Inferior parietal cortex (tissue), 1 donor: ENCODE measurements at regions not wholly inside any gene's neighbourhood (a gene's known extent, or its start where the extent isn't known, plus 50 kb on each side); places are given as distances from the start of the nearest gene placed in this dataset.
"Not testable (repeated sequence)": the region's sequence is repeated elsewhere in the genome, so short reads cannot be mapped to it uniquely, and the experiment has no call there.

Experiments
- DNase-seq: peaks from one replicate; pipeline ENCODE4 v3.0.0-alpha.2; 2016; ENCODE audit errors: extremely low spot score

DNA sequence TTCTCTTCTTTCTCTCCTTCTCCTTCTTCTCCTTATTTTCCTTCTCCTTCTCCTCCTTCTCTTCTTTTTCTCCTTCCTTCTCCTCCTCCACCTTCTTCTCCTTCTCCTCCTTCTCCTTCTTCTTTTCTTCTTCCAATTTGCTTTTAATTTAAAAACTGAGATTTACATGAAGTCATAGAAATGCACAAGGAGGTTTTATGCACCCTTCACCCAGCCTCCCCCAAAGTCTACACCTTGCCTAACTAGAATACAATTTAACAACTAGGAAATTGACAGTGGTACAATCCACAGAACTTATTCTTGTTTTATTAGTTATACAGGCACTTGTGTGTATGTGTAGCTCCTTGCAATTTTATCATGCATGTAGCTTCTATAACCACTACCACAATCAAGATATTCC is 826.7 kb downstream of the KCNJ2 start:
- DNase-seq = no peak

DNA sequence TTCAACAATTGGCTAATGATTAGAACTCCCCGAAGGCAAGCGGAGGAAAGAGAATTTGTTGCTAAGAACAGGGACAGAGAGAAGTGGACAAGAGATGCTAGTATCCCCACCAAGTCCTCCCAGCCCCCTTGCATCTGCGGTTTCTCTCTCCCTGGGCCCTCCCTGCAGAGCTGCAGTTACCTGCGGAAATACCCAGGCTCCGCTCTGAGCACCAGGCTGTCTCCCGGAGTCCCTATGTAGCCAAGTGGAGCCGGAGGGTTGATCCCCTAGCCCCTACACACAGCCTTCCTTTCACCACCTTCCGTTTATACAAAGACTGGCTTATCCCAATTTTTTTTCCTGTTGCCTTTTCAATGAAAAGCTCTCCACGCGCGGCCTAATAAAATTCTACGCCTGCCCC is 834.4 kb downstream of the KCNJ2 start:
- no peak for DNase-seq

DNA sequence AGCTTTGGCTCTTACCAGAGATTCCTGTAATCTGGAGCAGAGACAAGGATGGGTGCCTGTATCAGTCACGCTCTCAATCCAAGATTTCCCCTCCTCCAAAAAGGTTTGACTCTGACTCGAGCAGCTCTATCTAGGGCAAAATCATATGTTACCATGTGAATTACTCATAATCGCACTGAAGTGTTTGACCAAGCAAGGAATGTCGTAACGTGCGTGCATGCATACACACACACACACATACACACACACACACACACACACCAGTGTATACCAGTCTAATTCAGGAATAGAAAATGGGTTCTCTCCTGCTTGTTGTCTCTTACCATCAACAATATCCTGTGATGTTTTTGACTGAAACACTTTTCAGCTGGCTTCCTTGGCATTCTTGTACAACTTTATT is 835.1 kb downstream of the KCNJ2 start:
- no peak for DNase-seq

DNA sequence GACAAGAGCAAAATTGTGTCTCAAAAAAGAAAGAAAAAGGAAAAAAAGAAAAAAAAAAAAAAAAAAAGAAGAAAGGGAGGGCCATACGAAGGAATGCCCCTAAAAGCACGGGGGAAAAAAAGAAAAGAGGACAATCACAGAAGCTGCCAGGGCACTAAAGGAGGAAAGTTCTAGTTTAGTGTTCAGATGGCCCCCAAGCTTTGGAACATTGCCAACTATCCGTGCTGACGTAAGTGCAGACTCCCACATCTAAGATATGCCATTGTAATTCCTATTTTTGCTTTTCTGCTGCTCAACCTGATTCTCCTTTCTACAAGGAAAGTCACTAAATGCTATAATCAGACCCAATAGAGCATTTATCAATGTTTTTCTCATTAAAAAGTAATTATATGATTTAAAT is 842.1 kb downstream of the KCNJ2 start:
- DNase-seq = no peak

DNA sequence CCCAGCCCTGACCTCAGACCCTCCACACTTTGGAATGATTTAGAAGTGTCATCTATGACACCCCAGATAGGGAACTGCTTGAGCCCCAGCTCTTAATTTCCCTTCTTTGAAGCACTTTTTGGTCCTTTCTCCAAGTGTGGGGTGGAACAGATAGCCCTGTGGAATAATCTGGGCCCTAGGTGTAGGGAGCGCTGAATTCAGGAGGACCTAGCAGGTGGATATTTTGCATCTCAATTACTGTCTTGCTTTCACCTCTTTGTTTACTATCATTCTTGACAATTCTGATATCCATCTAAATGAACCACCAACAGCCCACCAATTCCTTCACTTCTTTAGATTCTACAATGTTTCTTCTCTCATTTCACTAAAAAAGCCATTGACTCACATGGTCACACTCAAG is 850.4 kb downstream of the KCNJ2 start:
- no peak for DNase-seq

DNA sequence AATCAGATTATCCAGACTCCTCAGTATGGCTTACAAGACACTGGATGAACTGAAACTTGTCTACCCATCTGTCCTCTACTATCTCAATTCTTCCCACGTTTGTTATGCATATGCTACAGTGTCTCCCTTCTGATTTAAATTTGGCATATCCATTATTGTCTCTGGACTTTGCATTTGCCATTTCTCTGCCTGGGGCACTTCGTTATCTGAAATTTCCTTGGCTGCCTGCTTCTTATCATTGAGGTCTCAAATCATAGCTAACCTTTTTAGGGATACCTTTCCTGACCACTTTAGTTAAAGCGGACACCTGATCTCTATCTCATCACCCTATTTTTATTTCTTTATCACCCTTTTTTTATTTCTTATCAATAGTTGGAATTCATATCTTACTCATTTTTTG is 853.4 kb downstream of the KCNJ2 start:
- no peak for DNase-seq

DNA sequence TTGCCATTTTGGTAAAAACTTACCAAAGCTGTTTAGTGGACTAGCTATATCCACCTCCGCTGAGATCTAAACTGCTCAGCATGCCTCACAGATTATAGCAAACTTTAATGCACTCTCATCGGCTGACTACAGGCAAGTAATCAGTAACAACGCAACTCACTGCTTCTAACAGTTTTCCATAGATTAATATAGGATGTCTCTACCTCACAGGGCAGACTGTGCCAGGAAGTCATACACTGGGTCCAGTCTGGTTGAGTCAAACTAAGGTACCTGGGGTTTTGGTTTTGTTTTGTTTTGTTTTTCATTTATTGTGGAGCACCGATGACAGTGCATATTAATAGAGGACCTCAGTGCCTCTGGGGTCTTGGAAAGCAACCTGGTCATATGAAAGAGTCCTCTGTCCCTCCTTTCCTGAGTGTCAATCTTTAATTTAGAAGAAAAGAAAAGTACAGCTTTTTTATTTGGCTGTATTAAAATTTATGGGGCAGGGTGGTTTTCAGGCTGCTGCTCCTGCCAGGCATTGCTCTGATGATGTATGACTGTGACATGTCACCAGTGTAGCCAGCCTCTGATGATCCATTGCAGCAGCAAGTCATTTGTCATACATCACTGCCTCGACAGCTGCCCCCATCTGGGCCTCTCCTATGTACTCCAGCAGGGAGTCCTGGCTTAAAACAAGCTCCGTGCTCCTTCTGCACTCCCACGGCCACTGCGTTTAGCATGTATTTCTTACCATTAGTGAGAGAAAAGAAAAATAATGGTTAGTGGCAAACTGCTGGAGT is 854.1 kb downstream of the KCNJ2 start:
- DNase-seq = no peak

DNA sequence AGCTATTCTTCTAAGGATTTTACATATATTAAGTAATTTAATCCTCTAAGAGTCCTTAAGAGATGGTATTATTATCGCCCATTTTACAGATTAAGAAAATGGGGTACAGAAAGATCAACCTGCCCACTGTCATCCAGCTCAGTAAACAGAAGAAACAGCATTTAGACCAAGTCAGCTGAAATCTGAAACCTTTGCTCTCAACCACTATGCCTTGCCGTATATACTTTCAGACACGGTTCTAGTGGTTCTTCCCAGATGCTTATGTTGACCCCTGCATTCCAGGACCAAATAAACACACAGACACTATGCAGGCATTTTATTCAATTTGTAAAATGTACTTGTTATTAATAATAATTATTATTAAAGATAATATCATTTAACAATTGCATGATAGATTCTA is 854.8 kb downstream of the KCNJ2 start:
- no peak for DNase-seq

DNA sequence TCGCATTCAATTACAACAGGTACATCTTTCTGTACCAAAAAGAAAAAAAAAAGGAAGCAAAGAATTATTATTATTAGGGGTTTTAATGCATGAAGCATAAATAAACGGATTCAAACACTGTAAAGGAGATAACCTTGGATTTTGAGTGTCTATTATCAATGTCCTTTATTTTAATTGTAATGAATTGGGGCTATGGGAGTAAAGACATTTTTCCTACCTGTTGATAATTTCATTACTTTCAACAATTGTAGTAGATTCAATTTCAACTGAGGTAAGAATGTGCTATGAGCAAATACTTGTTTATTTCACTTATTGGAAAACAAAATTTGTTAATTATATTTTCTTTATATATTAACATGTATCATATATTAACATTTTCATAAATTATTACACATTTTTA is 855.6 kb downstream of the KCNJ2 start:
- DNase-seq = no peak

DNA sequence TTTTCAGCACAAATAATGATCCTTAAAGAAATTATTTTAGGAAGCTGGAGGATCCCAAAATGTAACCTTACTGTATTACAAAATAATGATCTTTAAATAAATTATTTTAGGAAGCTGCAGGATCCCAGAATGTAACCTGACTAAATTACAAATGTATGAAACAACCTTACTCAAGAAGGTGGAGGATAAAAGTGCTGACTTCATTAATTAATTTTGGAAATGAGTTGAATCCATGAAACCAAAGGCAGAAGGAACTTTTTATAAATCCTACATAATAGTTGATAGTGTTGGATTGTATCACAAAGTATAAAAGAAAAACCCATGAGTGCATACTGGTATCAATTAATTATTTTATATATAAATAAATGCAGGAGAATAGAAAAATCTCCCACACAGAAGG is 859.9 kb downstream of the KCNJ2 start:
- no peak for DNase-seq

DNA sequence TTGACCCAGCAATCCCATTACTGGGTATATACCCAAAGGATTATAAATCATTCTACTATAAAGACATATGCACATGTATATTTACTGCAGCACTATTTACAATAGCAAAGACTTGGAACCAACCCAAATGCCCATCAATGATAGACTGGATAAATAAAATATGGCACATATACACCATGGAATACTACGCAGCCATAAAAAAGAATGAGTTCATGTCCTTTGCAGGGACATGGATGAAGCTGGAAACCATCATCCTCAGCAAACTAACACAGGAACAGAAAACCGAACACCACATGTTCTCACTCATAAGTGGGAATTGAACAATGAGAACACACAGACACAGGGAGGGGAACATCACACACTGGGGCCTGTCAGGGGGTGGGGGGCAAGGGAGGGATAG is 862.0 kb downstream of the KCNJ2 start:
- not testable (repeated sequence) for DNase-seq

DNA sequence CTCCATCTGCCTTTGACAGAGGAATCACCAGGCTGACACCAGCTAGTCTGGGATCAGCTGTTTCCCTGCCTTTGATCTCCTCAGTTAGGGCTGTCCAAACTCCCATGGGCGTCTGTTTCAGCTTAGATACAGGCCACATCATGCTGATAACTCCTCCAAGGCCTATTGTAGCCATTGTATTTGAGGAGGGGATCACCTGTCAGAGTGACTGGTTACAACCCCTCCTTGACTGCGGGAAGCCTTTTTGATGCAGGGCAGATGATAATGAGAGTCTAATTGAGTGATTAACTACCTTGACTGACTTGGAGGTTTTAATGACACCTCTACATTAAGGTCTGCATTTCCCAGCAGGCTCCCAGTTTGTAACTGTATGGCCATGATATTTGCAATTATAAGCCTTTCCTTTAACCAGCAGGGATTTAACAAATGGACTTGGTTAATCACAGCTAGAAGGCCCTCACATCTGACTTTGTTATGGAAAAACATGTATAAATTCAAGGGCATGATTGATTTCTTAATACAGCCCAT is 863.5 kb downstream of the KCNJ2 start:
- DNase-seq = no peak

DNA sequence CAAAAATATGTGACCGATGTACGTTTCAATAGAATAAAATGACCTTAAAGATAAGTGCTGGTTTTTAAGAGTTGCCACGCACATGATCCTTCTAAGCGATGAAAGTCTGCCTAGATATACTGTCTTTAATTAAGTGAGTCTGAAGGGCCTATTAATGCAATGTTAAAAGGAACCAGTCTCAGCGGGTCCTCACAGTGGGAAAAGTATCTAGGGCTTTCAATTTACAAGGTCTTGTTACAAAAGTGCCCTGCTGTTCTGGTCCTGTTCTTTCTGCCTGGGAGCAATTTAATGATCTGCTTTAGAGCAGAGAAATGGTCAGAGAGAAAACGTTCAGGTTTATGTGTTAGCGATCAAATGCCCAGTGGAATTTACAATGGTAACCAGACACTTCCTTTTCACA is 864.0 kb downstream of the KCNJ2 start:
- no peak for DNase-seq

DNA sequence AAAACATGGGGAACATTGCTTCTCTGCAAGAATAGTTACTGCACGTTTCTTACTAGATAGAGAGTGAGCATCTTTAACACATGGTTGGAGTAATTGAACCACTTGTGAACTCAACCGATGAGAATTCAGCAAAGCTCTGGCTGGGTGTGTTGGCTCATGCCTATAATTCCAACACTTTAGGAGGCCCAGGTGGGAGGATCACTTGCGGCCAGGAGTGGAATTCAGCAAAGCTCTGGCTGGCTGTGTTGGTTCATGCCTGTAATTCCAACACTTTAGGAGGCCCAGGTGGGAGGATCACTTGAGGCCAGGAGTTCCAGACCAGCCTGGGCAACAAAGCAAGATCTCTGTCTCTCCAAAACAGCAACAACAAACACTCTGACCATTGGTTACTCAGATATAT is 865.9 kb downstream of the KCNJ2 start:
- no peak for DNase-seq

DNA sequence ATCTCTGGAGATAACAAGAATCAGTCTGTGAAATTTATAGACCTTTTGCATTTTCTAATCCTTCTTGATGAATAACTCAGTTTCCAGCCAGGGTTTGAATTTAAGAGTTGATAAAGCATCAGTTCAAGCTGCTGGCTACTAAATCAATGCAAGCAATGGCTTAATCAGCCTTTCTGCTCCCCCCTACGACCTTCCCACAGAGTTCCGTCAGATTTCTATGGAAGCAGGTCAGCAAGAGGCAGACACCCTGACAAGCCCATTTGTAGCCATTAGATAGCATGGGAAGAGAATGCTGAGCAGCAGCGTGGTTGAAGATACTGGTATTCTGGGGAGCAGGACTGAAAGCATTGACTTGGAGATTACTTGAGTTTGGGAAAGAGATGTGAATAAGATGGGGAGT is 868.1 kb downstream of the KCNJ2 start:
- no peak for DNase-seq

DNA sequence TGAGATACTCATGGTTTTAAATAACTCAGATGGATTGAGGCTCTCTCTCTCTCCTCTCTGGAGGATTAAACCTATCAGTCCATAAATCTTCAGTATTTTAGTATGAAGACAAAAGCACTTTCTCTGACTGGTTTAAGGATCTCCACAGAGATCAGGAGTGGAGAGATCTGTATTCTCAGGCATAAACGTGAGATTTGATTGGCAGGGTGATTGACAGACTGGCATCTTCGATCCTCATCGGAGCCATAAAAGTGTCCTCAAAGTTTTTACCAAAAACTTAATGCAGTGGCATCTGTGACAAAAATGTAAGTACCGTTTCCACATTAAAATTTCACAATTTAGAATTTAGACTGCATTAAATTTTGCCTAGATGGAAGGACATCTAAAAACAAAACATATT is 870.1 kb downstream of the KCNJ2 start:
- DNase-seq = no peak

DNA sequence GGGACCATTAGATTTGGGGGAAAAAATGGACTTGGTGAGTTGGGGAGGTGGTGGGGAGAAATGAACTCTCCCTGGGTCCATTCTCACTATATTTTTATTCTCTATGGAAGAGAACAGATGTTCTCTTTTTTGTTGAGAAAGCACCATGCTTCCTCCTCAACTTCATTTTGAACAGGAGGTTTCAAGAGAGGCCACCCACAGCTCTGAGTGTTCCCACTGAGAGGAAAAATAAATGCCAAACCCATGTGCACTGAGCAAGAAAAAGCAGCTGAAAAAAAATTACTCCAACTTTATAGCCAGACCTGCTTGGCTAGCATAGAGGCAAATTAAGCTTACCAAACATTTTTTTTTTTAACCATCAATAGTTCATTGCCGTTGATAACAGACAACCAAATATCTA is 883.6 kb downstream of the KCNJ2 start:
- peak; percentile 29 for DNase-seq

DNA sequence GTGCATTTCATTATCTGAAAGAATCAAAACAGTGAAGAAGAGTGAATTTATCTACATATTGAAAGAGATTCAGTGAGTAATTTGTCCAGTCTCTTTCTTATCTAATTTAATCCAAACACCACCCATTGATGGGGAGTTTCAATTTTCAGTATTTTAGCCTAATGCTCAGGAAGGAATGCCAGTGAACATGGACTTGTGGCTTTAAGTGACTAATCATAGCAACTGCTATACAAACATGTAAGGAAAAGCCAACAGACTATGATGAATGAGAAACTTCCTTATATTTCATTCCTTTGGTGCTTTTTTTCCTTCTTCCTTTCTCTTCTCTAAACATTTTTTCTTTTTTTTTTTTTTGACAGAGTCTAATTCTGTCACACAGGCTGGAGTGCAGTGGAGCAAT is 885.8 kb downstream of the KCNJ2 start:
- no peak for DNase-seq

DNA sequence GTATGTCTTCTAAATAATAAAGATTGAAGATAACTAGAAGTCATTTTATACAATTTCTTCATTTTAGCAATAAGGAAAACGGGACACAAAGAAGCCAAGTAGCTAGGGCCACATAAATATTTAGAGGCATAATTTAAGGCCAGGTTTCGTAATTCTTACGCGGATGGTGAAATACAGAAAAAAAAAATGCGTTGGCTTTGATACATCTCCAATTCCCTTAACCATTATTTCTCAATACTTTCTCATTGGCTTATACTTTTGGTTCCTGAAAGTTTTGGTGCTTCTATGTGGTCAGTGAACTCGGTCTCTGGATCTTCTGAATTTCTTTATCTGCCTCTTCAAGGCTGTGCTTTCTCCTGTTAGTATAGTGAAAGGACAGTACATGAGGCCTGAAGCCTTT is 888.1 kb downstream of the KCNJ2 start:
- no peak for DNase-seq

DNA sequence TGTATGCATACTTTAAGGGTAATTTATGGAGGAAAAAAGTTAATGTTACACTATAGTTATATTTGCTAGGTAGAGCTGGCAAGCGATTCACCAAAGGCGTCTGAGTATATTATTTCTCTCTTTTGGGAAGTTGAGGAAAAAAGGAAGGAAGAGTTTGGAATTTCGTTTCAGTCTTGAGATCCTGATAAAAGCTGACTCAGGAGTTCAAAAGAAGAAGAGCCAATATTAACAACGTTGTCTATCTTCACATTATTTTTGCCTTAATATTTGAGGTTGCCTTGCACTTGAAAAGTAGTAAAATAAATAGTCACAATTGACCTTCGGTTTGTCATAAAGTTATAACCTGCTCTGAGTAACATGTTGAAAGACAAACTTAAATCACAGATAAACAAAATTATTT is 888.6 kb downstream of the KCNJ2 start:
- DNase-seq = no peak

DNA sequence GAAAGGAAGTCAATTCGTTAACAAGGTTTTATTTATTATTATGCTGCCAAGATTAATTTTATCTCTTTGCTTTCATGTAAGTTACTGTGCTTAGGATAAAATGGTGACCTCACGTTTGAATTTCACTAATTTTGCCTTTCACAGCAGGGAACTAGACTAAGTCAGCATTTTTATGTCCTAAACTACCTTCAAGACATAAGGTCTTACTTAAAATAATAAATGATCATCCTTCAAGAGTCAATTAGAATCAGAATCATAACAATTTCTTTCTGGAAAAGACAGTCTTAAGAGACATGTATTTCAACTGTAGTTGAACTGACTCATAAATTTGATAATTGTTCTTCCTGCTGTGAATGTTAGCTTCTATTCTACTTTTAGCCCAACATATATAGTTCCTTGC is 893.8 kb downstream of the KCNJ2 start:
- no peak for DNase-seq

DNA sequence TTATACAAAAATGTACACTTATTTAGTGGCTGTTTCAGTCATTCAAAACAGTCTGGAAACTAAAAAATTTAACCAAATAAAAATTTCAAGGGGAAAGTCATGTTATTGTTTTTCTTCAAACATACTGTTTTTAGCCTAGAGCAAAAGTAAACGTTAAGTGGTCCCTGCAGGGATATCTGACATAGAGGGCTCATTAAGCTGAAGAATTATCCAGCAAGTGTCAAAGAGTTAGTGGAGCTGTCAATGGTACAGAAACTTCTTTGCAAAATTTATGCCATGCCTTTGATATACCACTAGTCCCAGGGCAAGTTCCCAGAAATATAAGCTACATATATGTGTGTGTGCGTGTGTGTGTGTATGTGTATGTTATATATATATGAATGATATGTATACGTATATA is 894.2 kb downstream of the KCNJ2 start:
- DNase-seq = no peak

DNA sequence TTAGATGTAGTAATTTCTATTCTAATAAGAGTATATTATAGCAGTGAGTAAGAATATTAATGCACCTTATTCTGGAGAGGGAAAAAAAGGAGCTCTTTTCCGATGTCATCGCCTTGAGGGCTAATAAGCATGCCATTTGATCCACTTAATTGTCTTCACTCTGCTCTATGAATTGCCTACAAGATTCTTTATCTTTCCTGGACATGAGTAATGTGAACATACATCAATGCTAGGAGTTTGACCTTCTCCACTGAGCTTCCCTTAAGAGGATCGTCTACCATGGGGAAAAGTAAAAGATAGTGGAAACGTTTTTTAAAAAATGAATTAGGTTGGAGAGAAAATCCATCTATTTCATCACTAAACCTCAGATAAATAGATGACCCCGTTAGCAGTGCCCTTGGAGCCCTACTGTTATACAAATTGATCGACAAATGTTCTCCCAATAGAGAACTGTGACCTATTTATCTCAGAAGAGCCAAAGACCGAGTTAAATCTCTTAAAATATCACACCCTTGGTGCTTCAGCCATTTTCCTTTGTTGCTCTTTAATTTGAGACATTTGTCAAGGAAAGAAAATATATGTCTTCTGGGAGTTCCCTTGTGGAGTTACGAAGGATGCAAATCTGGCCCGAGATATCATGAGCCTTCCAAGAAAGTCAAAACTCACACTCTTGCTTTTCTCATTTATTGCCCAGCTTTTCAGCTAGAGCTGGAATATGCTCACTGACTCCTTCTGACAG is 898.5 kb downstream of the KCNJ2 start:
- DNase-seq = no peak

DNA sequence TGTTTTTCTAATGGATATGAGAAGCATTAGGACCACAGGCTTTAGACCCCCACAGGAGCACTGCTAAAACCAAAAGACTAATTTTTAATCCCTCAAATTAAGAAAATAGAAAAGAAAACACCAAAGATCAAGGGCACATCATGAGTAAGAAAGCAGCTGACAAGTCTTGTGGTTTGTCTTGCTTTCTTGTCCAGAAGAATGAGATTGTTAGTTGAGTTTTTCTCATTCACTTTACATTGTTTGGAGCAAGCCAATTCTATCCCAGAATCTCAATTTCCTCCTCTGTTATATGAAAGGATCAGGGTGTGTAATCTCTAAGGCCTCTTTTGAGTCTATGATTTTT is 899.0 kb downstream of the KCNJ2 start:
- no peak for DNase-seq
